Ascending aorta (tissue), 2 donors: ENCODE measurements at regions not wholly inside any gene's neighbourhood (a gene's known extent, or its start where the extent isn't known, plus 50 kb on each side); places are given as distances from the start of the nearest gene placed in this dataset.

Experiments
- DNase-seq, 2 donors: peaks; one replicate each; pipeline ENCODE4 v3.0.0-alpha.2; 2019; ENCODE audit warnings: low spot score in 2 of 2
- H3K27ac ChIP-seq, 2 donors: fragments of 200-600 bp; sonication (generic); one replicate each; pipeline ENCODE4 v1.5.1; 2016 to 2017; ENCODE audit warnings: mild to moderate bottlenecking in 1 of 2
- H3K27me3 ChIP-seq: fragments of 200-600 bp; sonication (generic); one replicate; pipeline ENCODE4 v1.5.1; 2017
- H3K36me3 ChIP-seq, 2 donors: fragments of 200-600 bp; sonication (generic); one replicate each; pipeline ENCODE4 v1.5.1; 2016
- H3K4me1 ChIP-seq, 2 donors: fragments of 200-600 bp; sonication (generic); one replicate each; pipeline ENCODE4 v1.5.1; 2016 to 2017; ENCODE audit warnings: mild to moderate bottlenecking in 1 of 2
- H3K4me3 ChIP-seq, 2 donors: fragments of 200-600 bp; sonication (generic); one replicate each; pipeline ENCODE4 v1.5.1; 2016 to 2017; ENCODE audit warnings: mild to moderate bottlenecking in 1 of 2
- H3K9me3 ChIP-seq, 2 donors: fragments of 200-600 bp; sonication (generic); one replicate each; pipeline ENCODE4 v1.5.1; 2016
- CTCF ChIP-seq, 3 experiments: fragments of 200-600 bp in 2 of 3; fragments of 450-650 bp in 1 of 3; sonication (generic) in 2 of 3; IDR thresholded peaks; one replicate each; pipeline ENCODE4 v1.5.1; 2016 to 2019; ENCODE audit warnings: antibody characterized with exemption in 3 of 3, mild to moderate bottlenecking in 1 of 3, moderate library complexity in 1 of 3
- intact Hi-C: fragments of 100-400 bp; cut with DNase I; formaldehyde crosslinking; loops from one replicate; pipeline ENCODE4 v1.15.1; 2023

GRCh38 chr16:79407461-79408135, 192.9 kb downstream of the MAF start:
- Histone ChIP-seq H3K9me3 (no peaks in the 10 kb centered on the region), H3K36me3 (no peaks in the 10 kb centered on the region), H3K4me3 (no peak overlapping the region), H3K27ac (no peak overlapping the region), H3K27me3 (no peaks in the 10 kb centered on the region), H3K4me1 (no peaks in the 10 kb centered on the region)
- DNase-seq, result no peak
- intact Hi-C loops, result no loop called here
- TF ChIP-seq CTCF (IDR thresholded peaks at IDR 0.05), result no peak

GRCh38 chr16:79407005-79407404, 193.5 kb downstream of the MAF start:
- no peak for DNase-seq
- TF ChIP-seq CTCF (IDR thresholded peaks at IDR 0.05), result no peak
- no peaks in the 10 kb centered on the region for H3K27me3 ChIP-seq
- no peak overlapping the region for H3K4me3 ChIP-seq
- intact Hi-C loops, result no loop called here
- no peaks in the 10 kb centered on the region for H3K9me3 ChIP-seq
- no peaks in the 10 kb centered on the region for H3K36me3 ChIP-seq
- H3K4me1 ChIP-seq, result no peaks in the 10 kb centered on the region
- no peak overlapping the region for H3K27ac ChIP-seq

- no peak for TF ChIP-seq CTCF (IDR thresholded peaks at IDR 0.05)
- Histone ChIP-seq H3K27me3 (no peaks in the 10 kb centered on the region), H3K27ac (no peak overlapping the region), H3K4me1 (no peaks in the 10 kb centered on the region), H3K36me3 (no peaks in the 10 kb centered on the region), H3K4me3 (no peak overlapping the region), H3K9me3 (no peaks in the 10 kb centered on the region)
- intact Hi-C loops, result no loop called here
- DNase-seq, result no peak
Measured at GRCh38 chr16:79404571-79404970, 196.0 kb downstream of the MAF start.

GRCh38 chr16:79403534-79403933, 197.0 kb downstream of the MAF start:
- no peaks in the 10 kb centered on the region for H3K36me3 ChIP-seq
- H3K4me3 ChIP-seq, result no peak overlapping the region
- H3K9me3 ChIP-seq, result no peaks in the 10 kb centered on the region
- H3K27ac ChIP-seq, result no peak overlapping the region
- H3K27me3 ChIP-seq, result no peaks in the 10 kb centered on the region
- intact Hi-C loops, result no loop called here
- no peak for DNase-seq
- TF ChIP-seq CTCF (IDR thresholded peaks at IDR 0.05), result no peak
- no peaks in the 10 kb centered on the region for H3K4me1 ChIP-seq

GRCh38 chr16:79402920-79403319, 197.6 kb downstream of the MAF start:
- no peak for TF ChIP-seq CTCF (IDR thresholded peaks at IDR 0.05)
- DNase-seq, result no peak
- Histone ChIP-seq H3K4me1 (no peaks in the 10 kb centered on the region), H3K4me3 (no peak overlapping the region), H3K9me3 (no peaks in the 10 kb centered on the region), H3K36me3 (no peaks in the 10 kb centered on the region), H3K27ac (no peak overlapping the region), H3K27me3 (no peaks in the 10 kb centered on the region)
- intact Hi-C loops, result no loop called here

GRCh38 chr16:79402356-79402755, 198.2 kb downstream of the MAF start:
- DNase-seq, result no peak
- Histone ChIP-seq H3K4me1 (no peaks in the 10 kb centered on the region), H3K27me3 (no peaks in the 10 kb centered on the region), H3K27ac (no peak overlapping the region), H3K36me3 (no peaks in the 10 kb centered on the region), H3K9me3 (no peaks in the 10 kb centered on the region), H3K4me3 (no peak overlapping the region)
- intact Hi-C loops, result no loop called here
- no peak for TF ChIP-seq CTCF (IDR thresholded peaks at IDR 0.05)
